22Rv1 (cell line): ENCODE measurements at regions not wholly inside any gene's neighbourhood (a gene's known extent, or its start where the extent isn't known, plus 50 kb on each side); places are given as distances from the start of the nearest gene placed in this dataset.
A peak's percentile ranks its signal among the peaks of the same experiment; 100 is the strongest.
"Not testable (repeated sequence)": the region's sequence is repeated elsewhere in the genome, so short reads cannot be mapped to it uniquely, and the experiment has no call there.

Experiments used
- H3K27ac ChIP-seq: fragments of 450-650 bp; 2 replicates; pipeline ENCODE4 v1.5.1; 2017
- ZFX ChIP-seq: fragments of 450-650 bp; IDR thresholded peaks from 2 replicates; pipeline ENCODE4 v1.6.1; 2017; ENCODE audit warnings: antibody characterized with exemption, borderline replicate concordance
- TF ChIP-seq, protein P1 (sequence below): fragments of 450-650 bp; IDR thresholded peaks from 2 replicates; pipeline ENCODE4 v1.5.1; 2017; ENCODE audit warnings: mild to moderate bottlenecking

DNA sequence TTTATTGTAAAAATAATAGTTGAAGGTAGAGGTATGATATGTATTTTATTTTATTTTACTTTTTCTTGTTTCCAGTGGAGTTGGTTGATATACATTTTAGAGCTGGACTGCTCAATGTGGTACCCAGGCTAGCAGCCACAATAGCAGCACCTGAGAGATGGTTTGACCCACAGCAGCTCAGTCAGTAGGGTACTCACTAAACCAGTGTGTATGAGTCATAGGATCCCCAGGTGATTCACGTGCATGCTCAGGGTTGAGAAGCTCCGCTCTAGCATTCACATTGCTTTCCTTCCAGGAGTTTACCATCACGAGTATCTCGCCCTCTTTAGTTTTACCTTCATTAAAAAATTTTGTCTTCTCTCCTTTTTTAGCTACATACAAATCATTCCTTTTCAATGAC lies 96.0 kb upstream of the PAXBP1 start:
- TF ChIP-seq ZFX, result no peak
- TF ChIP-seq, protein P1, sequence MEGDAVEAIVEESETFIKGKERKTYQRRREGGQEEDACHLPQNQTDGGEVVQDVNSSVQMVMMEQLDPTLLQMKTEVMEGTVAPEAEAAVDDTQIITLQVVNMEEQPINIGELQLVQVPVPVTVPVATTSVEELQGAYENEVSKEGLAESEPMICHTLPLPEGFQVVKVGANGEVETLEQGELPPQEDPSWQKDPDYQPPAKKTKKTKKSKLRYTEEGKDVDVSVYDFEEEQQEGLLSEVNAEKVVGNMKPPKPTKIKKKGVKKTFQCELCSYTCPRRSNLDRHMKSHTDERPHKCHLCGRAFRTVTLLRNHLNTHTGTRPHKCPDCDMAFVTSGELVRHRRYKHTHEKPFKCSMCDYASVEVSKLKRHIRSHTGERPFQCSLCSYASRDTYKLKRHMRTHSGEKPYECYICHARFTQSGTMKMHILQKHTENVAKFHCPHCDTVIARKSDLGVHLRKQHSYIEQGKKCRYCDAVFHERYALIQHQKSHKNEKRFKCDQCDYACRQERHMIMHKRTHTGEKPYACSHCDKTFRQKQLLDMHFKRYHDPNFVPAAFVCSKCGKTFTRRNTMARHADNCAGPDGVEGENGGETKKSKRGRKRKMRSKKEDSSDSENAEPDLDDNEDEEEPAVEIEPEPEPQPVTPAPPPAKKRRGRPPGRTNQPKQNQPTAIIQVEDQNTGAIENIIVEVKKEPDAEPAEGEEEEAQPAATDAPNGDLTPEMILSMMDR, result no peak
- H3K27ac ChIP-seq, result no peak overlapping the region

DNA sequence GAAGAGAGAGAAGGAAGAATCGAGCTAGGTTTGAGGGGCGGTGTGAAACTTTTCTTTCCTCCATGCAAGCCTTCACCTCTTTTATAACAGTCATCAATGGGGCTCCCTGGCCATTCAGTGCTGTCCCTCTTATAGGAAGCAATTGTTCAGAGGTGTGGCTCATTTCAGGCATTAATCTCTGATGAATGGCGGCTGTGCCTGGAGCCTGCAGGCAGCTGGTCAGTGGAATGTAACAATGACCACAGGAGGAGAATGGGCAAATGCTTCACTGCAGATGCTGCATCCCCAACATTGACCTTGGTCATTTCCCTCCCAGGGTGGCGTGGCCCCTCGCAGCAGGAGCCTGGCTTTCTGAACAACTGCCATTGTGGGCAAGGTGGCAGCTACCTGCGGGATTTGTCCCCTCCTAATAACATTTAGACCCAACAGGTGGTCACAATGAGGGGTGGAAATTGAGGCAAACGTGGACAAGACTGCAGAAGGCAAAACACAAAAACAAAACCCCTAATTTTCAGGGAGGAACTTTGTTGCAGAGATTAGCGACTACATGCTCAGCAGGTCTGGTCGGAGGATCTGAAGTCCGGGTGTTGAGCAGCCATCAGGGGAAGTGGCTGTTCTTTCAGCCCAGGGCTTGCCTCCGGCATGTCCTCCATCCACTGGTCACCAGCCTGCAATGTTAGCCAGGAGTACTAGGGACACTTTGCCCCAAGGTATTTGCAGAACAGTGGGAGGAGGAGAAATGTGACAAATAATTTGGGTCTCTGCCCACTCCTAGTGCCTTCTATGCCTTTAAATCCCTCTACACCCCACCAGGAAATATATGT lies 97.3 kb upstream of the PAXBP1 start:
- TF ChIP-seq ZFX, result no peak
- TF ChIP-seq, protein P1, result no peak
- no peak overlapping the region for H3K27ac ChIP-seq

DNA sequence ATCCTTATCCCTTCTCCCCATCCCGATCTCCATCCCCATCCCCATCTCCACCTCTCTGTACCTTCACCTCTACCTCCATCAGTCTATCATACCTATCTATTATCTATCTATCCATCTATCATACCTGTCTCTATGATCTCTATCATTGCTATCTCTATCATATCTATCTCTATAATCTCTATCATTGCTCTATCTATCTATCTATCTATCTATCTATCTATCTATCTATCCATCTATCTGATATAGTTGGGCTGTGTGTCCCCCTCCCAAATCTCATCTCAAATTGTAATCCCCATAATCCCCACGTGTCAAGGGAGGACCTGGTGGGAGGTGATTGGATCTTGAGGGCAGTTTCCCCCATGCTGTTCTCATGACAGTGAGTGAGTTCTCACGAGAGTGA lies 97.9 kb upstream of the PAXBP1 start:
- no peak for TF ChIP-seq ZFX
- TF ChIP-seq, protein P1, result no peak

DNA sequence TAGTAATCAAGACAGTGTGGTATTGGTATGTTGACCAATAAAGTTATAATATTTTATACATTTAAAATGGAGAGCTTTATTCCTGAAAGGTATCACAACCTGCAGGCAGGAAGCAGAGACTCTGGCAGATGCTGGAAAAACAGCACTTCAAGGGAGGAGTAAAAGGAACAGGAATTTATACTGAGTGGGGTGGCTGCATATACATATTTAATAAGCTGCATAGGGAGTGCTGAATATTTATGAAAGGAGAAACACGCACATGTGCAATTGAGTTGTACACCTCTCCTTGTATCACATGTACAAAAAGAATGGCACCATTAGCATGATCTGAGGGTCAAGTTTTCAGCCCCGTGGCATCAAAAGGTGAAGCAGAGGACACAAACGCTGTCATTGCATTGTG lies 104.9 kb upstream of the PAXBP1 start:
- no peak for TF ChIP-seq ZFX
- TF ChIP-seq, protein P1, result no peak
- H3K27ac ChIP-seq, result no peak overlapping the region

More for the DNA sequence above, 97.9 kb upstream of the PAXBP1 start:
- H3K27ac ChIP-seq, result no peak overlapping the region

DNA sequence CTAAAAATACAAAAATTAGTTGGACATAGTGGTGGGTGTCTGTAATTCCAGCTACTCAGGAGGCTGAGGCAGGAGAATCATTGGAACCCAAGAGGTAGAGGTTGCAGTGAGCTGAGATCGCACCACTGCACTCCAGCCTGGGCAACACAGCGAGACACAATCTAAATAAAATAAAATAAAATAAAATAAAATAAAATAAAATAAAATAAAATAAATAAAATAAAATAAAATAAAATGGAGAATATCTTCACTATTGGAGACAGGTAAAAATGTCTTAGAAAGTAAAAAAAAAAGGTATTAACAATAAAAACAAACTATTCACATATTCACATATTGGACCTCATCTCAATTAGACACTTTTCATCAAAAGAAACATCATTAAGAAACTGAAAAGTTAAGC lies 106.3 kb upstream of the PAXBP1 start:
- H3K27ac ChIP-seq, result not testable (repeated sequence)

DNA sequence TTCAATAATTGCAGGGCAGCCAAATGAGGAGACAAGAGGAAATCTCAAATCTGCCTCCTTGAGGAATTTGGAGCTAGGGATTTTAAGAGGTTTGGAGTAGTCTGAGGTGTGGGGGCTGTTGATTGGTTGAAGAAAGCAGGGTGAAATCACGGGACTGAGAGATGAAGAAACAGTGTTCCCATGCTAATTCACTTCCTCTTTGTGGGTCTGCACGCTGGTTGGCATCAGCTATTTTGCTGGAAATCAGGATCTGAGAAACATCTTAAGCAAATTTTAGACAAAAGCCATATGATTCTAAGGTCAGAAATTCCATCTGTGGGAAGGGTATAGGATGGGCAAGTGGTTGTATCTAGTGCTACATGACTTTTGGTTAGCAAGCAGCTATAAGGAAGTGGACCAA lies 107.1 kb upstream of the PAXBP1 start:
- TF ChIP-seq, protein P1, result no peak
- TF ChIP-seq ZFX, result no peak
- H3K27ac ChIP-seq, result no peak overlapping the region

DNA sequence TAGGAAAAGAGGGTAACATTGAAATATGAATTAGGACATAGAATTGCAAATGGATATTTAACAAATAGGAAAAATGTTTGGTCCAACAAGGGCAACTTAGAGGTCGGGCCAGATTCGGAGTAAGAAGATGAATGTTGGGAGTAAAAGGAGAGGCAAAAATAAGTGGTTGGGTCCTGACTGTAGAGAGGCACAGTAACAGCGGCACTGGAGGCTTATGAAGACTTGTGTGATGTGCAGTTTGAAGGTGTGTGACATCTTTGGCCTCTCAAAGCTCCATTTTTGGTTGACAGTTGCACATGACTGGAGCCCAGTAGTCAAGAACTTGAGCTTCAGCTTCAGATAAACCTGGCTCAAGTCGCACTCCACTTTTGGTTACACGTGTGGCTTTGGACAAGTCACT lies 109.9 kb upstream of the PAXBP1 start:
- H3K27ac ChIP-seq, result no peak overlapping the region
- TF ChIP-seq ZFX, result no peak
- TF ChIP-seq, protein P1, result no peak

DNA sequence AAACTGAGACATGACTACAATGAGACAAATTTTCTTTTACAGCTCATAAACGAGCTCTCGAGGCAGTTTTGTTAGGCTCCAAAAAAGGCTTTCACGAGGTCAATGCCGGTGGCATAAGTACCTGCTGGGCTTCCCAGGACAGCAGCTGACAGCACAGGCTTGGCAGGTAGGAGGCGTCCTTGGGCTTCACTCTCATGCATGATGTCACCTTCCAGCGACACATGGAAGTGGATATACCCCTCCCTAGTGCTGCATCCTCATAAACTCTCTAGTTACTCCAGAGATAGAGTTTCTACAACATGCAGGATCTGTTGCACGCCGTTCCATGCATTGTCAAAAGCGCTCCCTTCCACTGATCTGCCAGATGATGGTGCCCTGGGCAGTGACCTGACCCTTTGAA lies 112.5 kb upstream of the PAXBP1 start:
- no peak overlapping the region for H3K27ac ChIP-seq
- no peak for TF ChIP-seq ZFX
- TF ChIP-seq, protein P1, result peak; percentile 42
